ENCODE measurements at regions not wholly inside any gene's neighbourhood (a gene's known extent, or its start where the extent isn't known, plus 50 kb on each side); places are given as distances from the start of the nearest gene placed in this dataset.

GRCh38 chr20:57891014-57891413 lies 181.2 kb upstream of the PMEPA1 start:
- H3K4me3 ChIP-seq (ENCODE audit: low read depth, low read length) = no peak overlapping the region
- DNase-seq (ENCODE audit: low read depth) = no peak
- TF ChIP-seq CTCF (IDR thresholded peaks at IDR 0.05; ENCODE audit: insufficient read depth, low read depth, low read length) = no peak

GRCh38 chr20:57890202-57890800 lies 180.5 kb upstream of the PMEPA1 start:
- no peak for TF ChIP-seq CTCF (IDR thresholded peaks at IDR 0.05; ENCODE audit: insufficient read depth, low read depth, low read length)
- no peak overlapping the region for H3K4me3 ChIP-seq (ENCODE audit: low read depth, low read length)
- DNase-seq (ENCODE audit: low read depth) = no peak

- no peak for TF ChIP-seq CTCF (IDR thresholded peaks at IDR 0.05; ENCODE audit: insufficient read depth, low read depth, low read length)
Measured at GRCh38 chr20:57888591-57888990, 178.8 kb upstream of the PMEPA1 start.

GRCh38 chr20:57884956-57885355 lies 175.1 kb upstream of the PMEPA1 start:
- TF ChIP-seq CTCF (IDR thresholded peaks at IDR 0.05; ENCODE audit: insufficient read depth, low read depth, low read length) = no peak
- H3K4me3 ChIP-seq (ENCODE audit: low read depth, low read length) = no peak overlapping the region
- no peak for DNase-seq (ENCODE audit: low read depth)

More at GRCh38 chr20:57888591-57888990, 178.8 kb upstream of the PMEPA1 start:
- no peak overlapping the region for H3K4me3 ChIP-seq (ENCODE audit: low read depth, low read length)
- DNase-seq (ENCODE audit: low read depth) = no peak

- H3K4me3 ChIP-seq (ENCODE audit: low read depth, low read length) = no peak overlapping the region
- no peak for DNase-seq (ENCODE audit: low read depth)
- no peak for TF ChIP-seq CTCF (IDR thresholded peaks at IDR 0.05; ENCODE audit: insufficient read depth, low read depth, low read length)
Measured at GRCh38 chr20:57883761-57884160, 173.9 kb upstream of the PMEPA1 start.

- no peak overlapping the region for H3K4me3 ChIP-seq (ENCODE audit: low read depth, low read length)
- no peak for DNase-seq (ENCODE audit: low read depth)
- no peak for TF ChIP-seq CTCF (IDR thresholded peaks at IDR 0.05; ENCODE audit: insufficient read depth, low read depth, low read length)
Measured at GRCh38 chr20:57883224-57883623, 173.4 kb upstream of the PMEPA1 start.
